Adrenal gland (tissue), 9 donors: ENCODE measurements at regions not wholly inside any gene's neighbourhood (a gene's known extent, or its start where the extent isn't known, plus 50 kb on each side); places are given as distances from the start of the nearest gene placed in this dataset.

Experiments used
- DNase-seq, 7 donors: peaks; one replicate each; pipeline ENCODE4 v3.0.0-alpha.2; 2019 to 2020
- H3K27ac ChIP-seq, 5 donors: fragments of 200-600 bp; sonication (generic) in 4 of 5; 1 replicate in 3 of 5; 2 replicates in 2 of 5; pipeline versions ENCODE4 v1.5.1 to v1.8.0; 2016 to 2020; ENCODE audit warnings: mild to moderate bottlenecking in 1 of 5
- H3K27me3 ChIP-seq: fragments of 200-600 bp; 2 replicates; pipeline ENCODE4 v1.8.0; 2021
- H3K36me3 ChIP-seq, 2 donors: fragments of 200-600 bp; replicated peaks in 1 of 2; 1 replicate in 1 of 2; 2 replicates in 1 of 2; pipeline versions ENCODE4 v1.5.1 to v1.8.0; 2018 to 2022
- H3K4me1 ChIP-seq, 2 donors: fragments of 200-600 bp; replicated peaks in 1 of 2; 1 replicate in 1 of 2; 2 replicates in 1 of 2; pipeline versions ENCODE4 v1.5.1 to v1.8.0; 2018 to 2021
- H3K4me3 ChIP-seq, 4 donors: fragments of 200-600 bp; sonication (generic) in 3 of 4; one replicate each; pipeline ENCODE4 v1.5.1; 2016 to 2018
- H3K9me3 ChIP-seq, 3 donors: fragments of 200-600 bp; sonication (generic) in 1 of 3; replicated peaks in 1 of 3; 1 replicate in 2 of 3; 2 replicates in 1 of 3; pipeline versions ENCODE4 v1.5.1 to v1.8.0; 2016 to 2021
- POLR2A ChIP-seq, 2 donors: fragments of 450-650 bp; IDR thresholded peaks; one replicate each; pipeline ENCODE4 v1.6.1; 2017; ENCODE audit warnings: antibody characterized with exemption in 2 of 2, mild to moderate bottlenecking in 2 of 2, moderate library complexity in 1 of 2
- WGBS, 4 donors: extraction: QIAGEN DNeasy Blood & Tissue Kit in 2 of 4; methylation state at CpG; one replicate each; pipeline versions ENCODE4 v1.1.5 to v1.1.7; 2013 to 2017; 5-methylcytosine and 5-hydroxymethylcytosine counted together
- intact Hi-C, 2 donors: fragments of 100-400 bp; cut with DNase I; formaldehyde crosslinking; loops; one replicate each; pipeline versions ENCODE4 v1.14.1 to v1.15.0; 2022 to 2023
- TF ChIP-seq, protein P1 (sequence below), 6 experiments: fragments of 450-650 bp in 4 of 6; fragments of 200-600 bp in 2 of 6; sonication (generic) in 1 of 6; IDR thresholded peaks; 1 replicate in 5 of 6; 2 replicates in 1 of 6; pipeline versions ENCODE4 v1.5.1 to v1.8.0; 2016 to 2021; ENCODE audit warnings: antibody characterized with exemption in 6 of 6, mild to moderate bottlenecking in 2 of 6, moderate library complexity in 1 of 6
- donor health status: healthy with polysubstance abuse.
- donor health status: Bipolar disorder and iron deficiency.
- donor health status: DM: yes; HTN: yes; CAD: no.
- donor health status: DM: no; HTN: no; CAD: no.
- donor health status: DM: no; HTN: no; CAD: no.

DNA sequence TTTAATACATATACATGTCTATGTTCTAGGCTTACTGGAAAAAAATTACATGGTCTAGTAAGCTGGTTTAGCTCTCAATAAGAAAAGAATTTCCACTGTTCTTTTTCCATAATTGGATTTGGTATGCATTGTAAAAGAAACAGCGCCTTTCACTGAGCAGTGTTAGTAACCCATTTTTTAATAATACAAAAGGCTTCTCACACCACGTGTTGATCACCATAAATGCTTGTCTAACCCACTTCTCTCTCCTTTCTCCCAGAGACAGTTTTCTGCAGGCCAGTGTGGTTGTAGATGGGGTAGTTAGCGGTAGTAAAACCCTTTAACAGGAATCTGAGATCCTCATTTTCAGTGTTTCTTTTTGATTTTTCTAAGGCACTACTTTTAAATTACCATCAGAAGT, 348.7 kb upstream of the MANEA start:
- TF ChIP-seq POLR2A (IDR thresholded peaks at IDR 0.05): no peak
- TF ChIP-seq, protein P1, sequence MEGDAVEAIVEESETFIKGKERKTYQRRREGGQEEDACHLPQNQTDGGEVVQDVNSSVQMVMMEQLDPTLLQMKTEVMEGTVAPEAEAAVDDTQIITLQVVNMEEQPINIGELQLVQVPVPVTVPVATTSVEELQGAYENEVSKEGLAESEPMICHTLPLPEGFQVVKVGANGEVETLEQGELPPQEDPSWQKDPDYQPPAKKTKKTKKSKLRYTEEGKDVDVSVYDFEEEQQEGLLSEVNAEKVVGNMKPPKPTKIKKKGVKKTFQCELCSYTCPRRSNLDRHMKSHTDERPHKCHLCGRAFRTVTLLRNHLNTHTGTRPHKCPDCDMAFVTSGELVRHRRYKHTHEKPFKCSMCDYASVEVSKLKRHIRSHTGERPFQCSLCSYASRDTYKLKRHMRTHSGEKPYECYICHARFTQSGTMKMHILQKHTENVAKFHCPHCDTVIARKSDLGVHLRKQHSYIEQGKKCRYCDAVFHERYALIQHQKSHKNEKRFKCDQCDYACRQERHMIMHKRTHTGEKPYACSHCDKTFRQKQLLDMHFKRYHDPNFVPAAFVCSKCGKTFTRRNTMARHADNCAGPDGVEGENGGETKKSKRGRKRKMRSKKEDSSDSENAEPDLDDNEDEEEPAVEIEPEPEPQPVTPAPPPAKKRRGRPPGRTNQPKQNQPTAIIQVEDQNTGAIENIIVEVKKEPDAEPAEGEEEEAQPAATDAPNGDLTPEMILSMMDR (IDR thresholded peaks at IDR 0.05): no peak
- H3K4me3 ChIP-seq: no peak overlapping the region
- H3K36me3 ChIP-seq: no peaks in the 10 kb centered on the region
- WGBS, 4 donors: 55 to 65% (median 61%) methylated on average over 3 of the region's 3 CpGs
- H3K9me3 ChIP-seq: no peaks in the 10 kb centered on the region
- H3K27me3 ChIP-seq: no peaks in the 10 kb centered on the region
- H3K4me1 ChIP-seq: no peaks in the 10 kb centered on the region
- H3K27ac ChIP-seq: no peak overlapping the region
- DNase-seq: no peak
- intact Hi-C loops: no loop called here

DNA sequence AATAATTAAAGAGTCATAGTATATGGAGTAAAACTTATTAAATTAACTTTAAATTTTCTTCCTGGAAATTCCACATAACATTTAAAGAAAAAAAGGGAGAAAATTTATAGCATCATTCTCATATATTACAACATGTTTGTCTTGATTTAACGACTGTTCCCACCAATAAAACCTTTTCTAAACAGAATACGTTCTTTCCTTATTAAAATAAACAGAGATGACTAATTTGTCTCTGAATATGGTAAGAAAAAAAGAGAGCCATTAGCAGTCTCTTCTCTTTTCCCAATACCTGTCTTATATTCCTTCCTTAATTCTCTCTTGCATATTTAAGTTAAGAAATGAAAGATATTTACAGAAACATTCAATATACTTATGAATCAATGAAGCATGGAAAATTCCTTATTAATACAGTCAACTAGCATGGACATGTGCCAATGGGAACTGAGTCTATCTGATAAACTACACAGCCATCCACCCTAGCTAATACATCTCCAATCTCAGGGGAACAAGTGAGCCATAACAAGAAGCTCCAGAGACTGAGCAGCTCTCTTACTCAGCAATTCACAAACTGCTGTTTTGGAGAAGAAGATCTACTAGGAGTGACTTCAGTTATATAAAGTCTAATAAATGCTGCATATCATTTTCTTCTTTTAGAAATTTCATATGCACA, 347.1 kb upstream of the MANEA start:
- no peak for DNase-seq
- Histone ChIP-seq H3K9me3 (no peaks in the 10 kb centered on the region), H3K27ac (no peak overlapping the region), H3K4me3 (no peak overlapping the region), H3K36me3 (no peaks in the 10 kb centered on the region), H3K27me3 (no peaks in the 10 kb centered on the region), H3K4me1 (no peaks in the 10 kb centered on the region)
- intact Hi-C loops: no loop called here
- WGBS, 4 donors: 46 to 63% (median 55%) methylated on average over 2 of the region's 2 CpGs
- TF ChIP-seq, protein P1 (IDR thresholded peaks at IDR 0.05): no peak
- TF ChIP-seq POLR2A (IDR thresholded peaks at IDR 0.05): no peak

DNA sequence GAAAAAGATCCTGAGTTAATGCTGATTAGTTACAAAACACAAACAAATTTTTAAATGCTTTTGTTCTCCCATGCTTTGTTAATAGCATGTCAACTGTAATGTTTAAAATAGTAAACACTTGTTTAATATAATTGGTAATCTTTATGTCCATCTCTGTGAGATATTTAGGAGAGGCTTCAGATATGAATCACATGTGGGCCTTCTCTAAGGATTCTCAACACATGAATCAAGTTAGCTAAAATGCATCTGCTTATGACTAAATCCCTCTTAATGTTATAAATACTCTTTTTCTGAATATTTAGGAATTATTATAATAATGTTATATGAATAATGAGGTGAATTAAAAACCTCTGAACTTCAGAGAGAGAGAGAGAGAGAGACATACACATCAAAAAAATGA, 345.9 kb upstream of the MANEA start:
- H3K4me3 ChIP-seq: no peak overlapping the region
- DNase-seq: no peak
- no peaks in the 10 kb centered on the region for H3K27me3 ChIP-seq
- no peaks in the 10 kb centered on the region for H3K9me3 ChIP-seq
- no peaks in the 10 kb centered on the region for H3K4me1 ChIP-seq
- no peak overlapping the region for H3K27ac ChIP-seq
- no peak for TF ChIP-seq POLR2A (IDR thresholded peaks at IDR 0.05)
- TF ChIP-seq, protein P1 (IDR thresholded peaks at IDR 0.05): no peak
- H3K36me3 ChIP-seq: no peaks in the 10 kb centered on the region
- intact Hi-C loops: no loop called here

DNA sequence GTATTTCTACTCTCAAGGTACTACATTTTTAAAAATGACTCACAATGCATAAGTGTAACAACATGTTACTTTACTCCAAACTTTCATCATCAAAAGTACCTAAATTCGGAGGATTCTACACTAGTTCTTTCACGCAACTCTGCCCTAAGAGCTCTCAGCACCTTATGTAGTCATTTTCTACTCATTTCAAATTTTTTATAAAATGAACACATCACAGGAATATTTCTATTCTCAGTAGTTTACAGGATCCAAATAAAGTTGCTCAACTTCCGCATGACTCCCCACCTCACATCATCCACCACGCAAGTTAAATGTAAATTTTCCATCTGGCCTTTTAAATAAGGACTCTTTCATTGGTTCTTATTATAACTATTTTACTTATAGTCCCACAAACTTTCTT, 344.9 kb upstream of the MANEA start:
- Histone ChIP-seq H3K4me3 (no peak overlapping the region), H3K36me3 (no peaks in the 10 kb centered on the region), H3K4me1 (no peaks in the 10 kb centered on the region), H3K27me3 (no peaks in the 10 kb centered on the region), H3K27ac (no peak overlapping the region), H3K9me3 (no peaks in the 10 kb centered on the region)
- intact Hi-C loops: no loop called here
- TF ChIP-seq, protein P1 (IDR thresholded peaks at IDR 0.05): no peak
- no peak for TF ChIP-seq POLR2A (IDR thresholded peaks at IDR 0.05)
- DNase-seq: no peak
- whole genome bisulfite sequencing, 4 donors: 88 to 93% (median 91%) methylated on average over 4 of the region's 4 CpGs
